Endothelial cell (in vitro differentiated cells): ENCODE measurements at regions not wholly inside any gene's neighbourhood (a gene's known extent, or its start where the extent isn't known, plus 50 kb on each side); places are given as distances from the start of the nearest gene placed in this dataset.

Source experiments
- DNase-seq: peaks from one replicate; pipeline ENCODE4 v3.0.0; 2021; ENCODE audit warnings: low spot score
- H3K27ac Mint-ChIP-seq: one replicate; pipeline ENCODE4 v1.8.0; 2021; ENCODE audit warnings: mixed read lengths, inconsistent platforms; ENCODE audit not compliant: unreplicated experiment
- H3K27me3 Mint-ChIP-seq: one replicate; pipeline ENCODE4 v1.8.0; 2021; ENCODE audit warnings: mild to moderate bottlenecking, moderate library complexity, mixed read lengths, inconsistent platforms; ENCODE audit not compliant: unreplicated experiment
- H3K36me3 Mint-ChIP-seq: one replicate; pipeline ENCODE4 v1.8.0; 2021; ENCODE audit warnings: mild to moderate bottlenecking, low read depth, mixed read lengths, inconsistent platforms; ENCODE audit not compliant: unreplicated experiment
- H3K4me1 Mint-ChIP-seq: one replicate; pipeline ENCODE4 v1.8.0; 2021; ENCODE audit warnings: mild to moderate bottlenecking, mixed read lengths, inconsistent platforms; ENCODE audit not compliant: unreplicated experiment
- H3K4me3 Mint-ChIP-seq: one replicate; pipeline ENCODE4 v1.8.0; 2021; ENCODE audit warnings: mild to moderate bottlenecking, mixed read lengths, inconsistent platforms; ENCODE audit not compliant: unreplicated experiment
- H3K9me3 Mint-ChIP-seq: one replicate; pipeline ENCODE4 v1.8.0; 2021; ENCODE audit warnings: mixed read lengths, inconsistent platforms; ENCODE audit not compliant: unreplicated experiment
- TF ChIP-seq, protein P1 (sequence below): fragments of 200-600 bp; sonication (generic); IDR thresholded peaks from one replicate; pipeline ENCODE4 v1.5.0; 2021; ENCODE audit warnings: antibody characterized with exemption; ENCODE audit not compliant: unreplicated experiment

DNA sequence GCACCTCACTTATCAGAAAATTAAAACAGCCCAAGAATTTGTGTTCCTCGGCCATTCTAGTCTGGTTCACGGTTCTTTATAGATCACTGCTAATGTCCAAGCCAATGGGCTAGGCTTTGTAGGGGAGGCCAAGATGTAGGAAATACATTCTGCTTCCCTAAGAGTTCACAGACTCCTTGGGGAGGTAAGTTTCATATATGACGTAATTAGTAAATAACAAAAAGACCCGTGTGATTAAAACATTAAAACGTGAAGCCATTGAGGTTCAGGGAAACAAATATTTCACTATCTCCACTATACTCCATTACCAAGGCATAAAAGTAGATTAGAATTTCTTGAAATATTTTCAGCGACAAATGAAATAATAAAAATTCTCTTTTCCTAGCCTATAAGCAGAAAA, 272.5 kb upstream of the KLHL29 start:
- H3K9me3 Mint-ChIP-seq: no peaks in the 10 kb centered on the region
- no peak overlapping the region for H3K4me3 Mint-ChIP-seq
- no peaks in the 10 kb centered on the region for H3K4me1 Mint-ChIP-seq
- no peaks in the 10 kb centered on the region for H3K36me3 Mint-ChIP-seq
- TF ChIP-seq, protein P1, sequence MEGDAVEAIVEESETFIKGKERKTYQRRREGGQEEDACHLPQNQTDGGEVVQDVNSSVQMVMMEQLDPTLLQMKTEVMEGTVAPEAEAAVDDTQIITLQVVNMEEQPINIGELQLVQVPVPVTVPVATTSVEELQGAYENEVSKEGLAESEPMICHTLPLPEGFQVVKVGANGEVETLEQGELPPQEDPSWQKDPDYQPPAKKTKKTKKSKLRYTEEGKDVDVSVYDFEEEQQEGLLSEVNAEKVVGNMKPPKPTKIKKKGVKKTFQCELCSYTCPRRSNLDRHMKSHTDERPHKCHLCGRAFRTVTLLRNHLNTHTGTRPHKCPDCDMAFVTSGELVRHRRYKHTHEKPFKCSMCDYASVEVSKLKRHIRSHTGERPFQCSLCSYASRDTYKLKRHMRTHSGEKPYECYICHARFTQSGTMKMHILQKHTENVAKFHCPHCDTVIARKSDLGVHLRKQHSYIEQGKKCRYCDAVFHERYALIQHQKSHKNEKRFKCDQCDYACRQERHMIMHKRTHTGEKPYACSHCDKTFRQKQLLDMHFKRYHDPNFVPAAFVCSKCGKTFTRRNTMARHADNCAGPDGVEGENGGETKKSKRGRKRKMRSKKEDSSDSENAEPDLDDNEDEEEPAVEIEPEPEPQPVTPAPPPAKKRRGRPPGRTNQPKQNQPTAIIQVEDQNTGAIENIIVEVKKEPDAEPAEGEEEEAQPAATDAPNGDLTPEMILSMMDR: no peak
- H3K27ac Mint-ChIP-seq: no peak overlapping the region
- DNase-seq: no peak
- H3K27me3 Mint-ChIP-seq: no peaks in the 10 kb centered on the region

DNA sequence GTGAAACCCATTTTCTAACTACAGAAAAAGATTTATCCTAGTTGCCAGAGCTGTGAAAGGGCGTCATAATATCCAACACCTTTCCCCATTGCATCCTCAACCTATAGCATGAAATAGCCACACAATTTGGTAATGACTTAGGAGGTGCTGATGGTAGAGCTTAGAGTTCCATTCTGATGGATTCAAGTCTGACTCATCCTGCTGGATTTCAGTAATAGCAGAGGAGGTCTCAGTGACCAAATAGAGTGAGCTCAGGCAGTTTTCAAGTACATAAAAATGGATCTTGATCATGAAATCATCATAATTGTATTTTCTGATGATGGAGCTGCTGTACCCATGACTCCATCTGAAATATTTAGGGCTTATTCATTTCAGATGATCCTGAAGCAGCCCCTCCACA, 270.7 kb upstream of the KLHL29 start:
- no peak for DNase-seq
- Mint-ChIP-seq H3K9me3 (no peaks in the 10 kb centered on the region), H3K4me1 (no peaks in the 10 kb centered on the region), H3K27ac (no peak overlapping the region), H3K4me3 (no peak overlapping the region), H3K27me3 (peaks cover 1% of the 10 kb centered on the region), H3K36me3 (no peaks in the 10 kb centered on the region)
- TF ChIP-seq, protein P1: no peak

DNA sequence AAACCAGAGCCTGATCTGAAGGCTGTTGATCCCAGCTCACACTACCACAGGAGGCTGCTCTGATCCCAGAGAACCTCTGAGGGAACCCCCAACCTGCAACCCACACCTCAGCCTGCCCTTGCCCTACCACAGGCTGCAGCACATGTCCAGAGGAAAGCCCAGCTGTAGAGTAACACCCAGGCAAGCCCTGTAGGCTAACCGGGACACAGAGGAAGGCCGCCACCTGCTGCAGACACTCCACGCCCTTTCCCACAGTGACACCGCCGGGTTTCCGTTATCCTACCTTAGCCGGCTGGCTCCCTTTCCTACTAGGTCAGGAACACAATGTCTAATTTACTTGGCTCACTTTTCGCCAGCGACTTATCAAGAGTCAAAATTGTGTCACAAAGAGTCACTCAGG, 266.7 kb upstream of the KLHL29 start:
- Mint-ChIP-seq H3K27ac (no peak overlapping the region), H3K4me3 (no peak overlapping the region), H3K4me1 (no peaks in the 10 kb centered on the region), H3K27me3 (peaks cover 4% of the 10 kb centered on the region), H3K36me3 (no peaks in the 10 kb centered on the region), H3K9me3 (no peaks in the 10 kb centered on the region)
- no peak for DNase-seq
- TF ChIP-seq, protein P1: no peak

DNA sequence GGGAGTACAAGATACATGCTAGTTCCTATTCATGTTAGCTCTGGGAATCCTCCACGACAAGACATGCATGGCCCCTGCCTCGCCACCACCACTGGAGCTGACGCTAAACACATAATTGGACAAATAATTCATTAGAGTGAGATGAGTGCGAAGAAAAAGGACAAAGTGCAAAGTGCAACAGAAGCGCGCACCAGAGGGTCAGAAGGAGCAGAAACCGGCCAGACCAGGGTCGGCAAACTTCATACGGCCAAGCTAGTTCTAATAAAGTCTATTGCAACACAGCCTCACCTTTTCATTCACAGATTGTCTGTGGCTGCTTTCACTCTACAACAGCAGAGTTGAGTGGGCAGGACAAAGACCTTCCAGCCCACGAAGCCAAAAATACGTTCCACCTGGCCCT, 266.1 kb upstream of the KLHL29 start:
- Mint-ChIP-seq H3K27ac (no peak overlapping the region), H3K4me3 (no peak overlapping the region), H3K4me1 (no peaks in the 10 kb centered on the region), H3K36me3 (no peaks in the 10 kb centered on the region), H3K27me3 (peaks cover 4% of the 10 kb centered on the region), H3K9me3 (no peaks in the 10 kb centered on the region)
- TF ChIP-seq, protein P1: no peak
- DNase-seq: no peak

DNA sequence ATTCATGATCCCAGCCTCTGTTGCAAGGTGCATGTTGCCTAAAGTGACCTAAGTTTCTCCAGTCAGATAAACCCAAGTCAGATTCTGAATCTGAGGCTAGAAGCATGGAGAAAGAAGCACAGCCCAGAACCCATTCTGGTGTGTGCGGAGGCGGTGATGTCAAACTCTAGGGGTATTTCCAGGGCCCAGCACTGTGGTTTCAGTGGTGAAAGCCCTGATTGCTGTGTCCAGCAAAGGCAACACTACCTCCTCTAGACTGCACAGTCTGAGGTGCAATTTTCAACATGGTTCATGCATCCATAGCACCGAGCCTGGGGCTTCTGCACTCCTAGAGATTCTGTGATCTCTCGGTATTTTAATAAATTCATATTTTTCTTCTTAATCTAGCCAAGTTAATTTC, 264.8 kb upstream of the KLHL29 start:
- TF ChIP-seq, protein P1: no peak
- H3K27ac Mint-ChIP-seq: no peak overlapping the region
- H3K9me3 Mint-ChIP-seq: no peaks in the 10 kb centered on the region
- H3K4me1 Mint-ChIP-seq: no peaks in the 10 kb centered on the region
- no peak for DNase-seq
- peaks cover 4% of the 10 kb centered on the region for H3K27me3 Mint-ChIP-seq
- H3K4me3 Mint-ChIP-seq: no peak overlapping the region
- no peaks in the 10 kb centered on the region for H3K36me3 Mint-ChIP-seq
